HFF-Myc (cell line): ENCODE measurements at regions not wholly inside any gene's neighbourhood (a gene's known extent, or its start where the extent isn't known, plus 50 kb on each side); places are given as distances from the start of the nearest gene placed in this dataset.
"Not testable (repeated sequence)": the region's sequence is repeated elsewhere in the genome, so short reads cannot be mapped to it uniquely, and the experiment has no call there.

Source experiments
- DNase-seq: peaks from one replicate; pipeline ENCODE4 v3.0.0-alpha.2; 2011; ENCODE audit warnings: low read depth; ENCODE audit errors: extremely low read depth
- H3K4me3 ChIP-seq: replicated peaks from 2 replicates; pipeline ENCODE4 v1.5.1; 2011; ENCODE audit warnings: low read depth, mild to moderate bottlenecking, control low read depth, low read length
- TF ChIP-seq, protein P1 (sequence below): IDR thresholded peaks from 2 replicates; pipeline ENCODE4 v1.5.1; 2012; ENCODE audit warnings: mild to moderate bottlenecking, low read depth, low read length, control low read depth; ENCODE audit errors: missing control alignments

- DNase-seq = no peak
- TF ChIP-seq, protein P1, sequence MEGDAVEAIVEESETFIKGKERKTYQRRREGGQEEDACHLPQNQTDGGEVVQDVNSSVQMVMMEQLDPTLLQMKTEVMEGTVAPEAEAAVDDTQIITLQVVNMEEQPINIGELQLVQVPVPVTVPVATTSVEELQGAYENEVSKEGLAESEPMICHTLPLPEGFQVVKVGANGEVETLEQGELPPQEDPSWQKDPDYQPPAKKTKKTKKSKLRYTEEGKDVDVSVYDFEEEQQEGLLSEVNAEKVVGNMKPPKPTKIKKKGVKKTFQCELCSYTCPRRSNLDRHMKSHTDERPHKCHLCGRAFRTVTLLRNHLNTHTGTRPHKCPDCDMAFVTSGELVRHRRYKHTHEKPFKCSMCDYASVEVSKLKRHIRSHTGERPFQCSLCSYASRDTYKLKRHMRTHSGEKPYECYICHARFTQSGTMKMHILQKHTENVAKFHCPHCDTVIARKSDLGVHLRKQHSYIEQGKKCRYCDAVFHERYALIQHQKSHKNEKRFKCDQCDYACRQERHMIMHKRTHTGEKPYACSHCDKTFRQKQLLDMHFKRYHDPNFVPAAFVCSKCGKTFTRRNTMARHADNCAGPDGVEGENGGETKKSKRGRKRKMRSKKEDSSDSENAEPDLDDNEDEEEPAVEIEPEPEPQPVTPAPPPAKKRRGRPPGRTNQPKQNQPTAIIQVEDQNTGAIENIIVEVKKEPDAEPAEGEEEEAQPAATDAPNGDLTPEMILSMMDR = no peak
Measured at GRCh38 chr14:82009993-82010392, 476.3 kb upstream of the SEL1L start.

DNA sequence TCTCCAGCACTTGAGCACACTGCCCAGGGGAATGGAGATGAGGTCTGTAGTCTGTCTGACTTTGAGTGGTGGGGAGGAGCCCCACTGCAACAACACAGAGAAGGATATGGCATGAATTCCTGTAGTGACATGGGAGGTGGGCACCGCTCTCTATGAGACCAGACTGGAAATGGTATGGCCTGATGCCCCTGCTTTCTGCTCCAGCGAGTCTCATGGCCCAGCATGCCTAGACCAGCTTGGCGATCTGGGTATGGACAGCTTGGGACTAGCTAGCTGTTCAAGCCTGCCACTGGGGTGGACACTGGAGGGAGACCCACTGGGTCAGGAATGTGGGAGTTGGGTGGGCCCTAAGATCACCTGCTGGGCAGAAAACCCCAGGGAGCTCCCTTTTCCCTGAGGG, 477.8 kb upstream of the SEL1L start:
- no peak overlapping the region for H3K4me3 ChIP-seq
- TF ChIP-seq, protein P1 = no peak

More at GRCh38 chr14:82009993-82010392, 476.3 kb upstream of the SEL1L start:
- no peak overlapping the region for H3K4me3 ChIP-seq

GRCh38 chr14:82029038-82029437, 495.4 kb upstream of the SEL1L start:
- TF ChIP-seq, protein P1 = no peak
- H3K4me3 ChIP-seq = no peak overlapping the region
- DNase-seq = no peak

More for the DNA sequence above, 477.8 kb upstream of the SEL1L start:
- DNase-seq = no peak

DNA sequence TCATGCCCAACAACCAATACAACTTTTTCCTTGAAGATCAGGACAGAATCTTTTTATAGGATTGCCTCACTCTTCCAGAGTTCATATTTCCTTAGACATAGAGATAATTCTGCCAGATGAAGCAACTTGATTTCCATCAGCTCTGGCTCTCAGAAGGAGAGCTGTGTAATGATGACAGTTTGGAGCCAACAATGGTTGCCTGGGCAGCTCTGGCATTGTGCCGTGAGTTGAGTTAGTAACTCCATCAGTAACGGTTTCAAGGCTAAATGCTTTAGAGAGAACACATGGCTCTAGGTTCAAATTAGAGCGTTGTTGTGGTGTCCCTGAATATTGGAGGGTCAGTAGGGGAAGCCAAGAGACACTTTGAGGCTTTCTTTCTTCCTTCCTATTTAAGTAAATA, 501.7 kb upstream of the SEL1L start:
- TF ChIP-seq, protein P1 = no peak
- DNase-seq = no peak

GRCh38 chr14:82038066-82038465, 504.4 kb upstream of the SEL1L start:
- not testable (repeated sequence) for H3K4me3 ChIP-seq, DNase-seq

More for the DNA sequence above, 501.7 kb upstream of the SEL1L start:
- H3K4me3 ChIP-seq = no peak overlapping the region

DNA sequence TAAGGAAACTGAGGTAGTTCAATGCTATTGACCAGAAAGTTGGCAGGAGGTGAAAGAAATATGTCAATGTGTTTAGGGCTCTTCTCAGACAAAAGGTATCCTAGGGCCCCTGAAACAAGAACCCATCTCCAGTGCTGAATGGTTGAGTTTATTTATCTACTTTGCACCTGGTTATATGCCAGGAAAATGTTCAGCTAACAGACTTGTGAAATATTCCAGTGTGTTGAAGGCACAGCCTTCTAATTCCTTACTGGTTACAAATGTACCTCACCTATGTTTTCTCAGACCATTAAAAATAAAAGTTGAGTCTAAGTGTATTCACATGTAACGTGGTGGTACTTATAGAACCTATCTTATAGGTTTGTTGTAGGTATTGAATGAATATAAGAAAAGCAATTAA, 511.7 kb upstream of the SEL1L start:
- H3K4me3 ChIP-seq = no peak overlapping the region
- DNase-seq = no peak
- TF ChIP-seq, protein P1 = no peak

- DNase-seq = no peak
- H3K4me3 ChIP-seq = no peak overlapping the region
- TF ChIP-seq, protein P1 = no peak
Measured at GRCh38 chr14:82046512-82047226, 513.0 kb upstream of the SEL1L start.
